ENCODE measurements at regions not wholly inside any gene's neighbourhood (a gene's known extent, or its start where the extent isn't known, plus 50 kb on each side); places are given as distances from the start of the nearest gene placed in this dataset.
A peak's percentile ranks its signal among the peaks of the same experiment; 100 is the strongest.

DNA sequence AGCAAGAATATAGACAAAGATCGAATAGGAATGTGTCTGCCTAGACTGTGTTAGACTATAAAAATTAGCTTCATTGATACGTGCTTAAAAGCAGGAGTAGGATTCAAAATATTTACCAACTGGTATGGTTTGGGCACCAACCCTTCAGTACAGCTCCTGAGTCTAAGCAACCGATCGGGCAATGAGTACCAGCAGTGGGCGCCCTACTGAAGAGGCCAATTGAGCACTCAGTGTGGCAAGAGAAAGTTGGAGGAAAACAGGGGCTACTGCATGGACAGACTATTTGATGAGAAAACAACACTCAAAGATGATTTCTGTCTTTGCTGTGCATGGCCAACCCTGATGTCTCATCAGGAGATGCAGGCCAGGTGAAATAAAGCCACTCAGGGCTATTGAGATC, 176.0 kb upstream of the NWD2 start:
- CTCF ChIA-PET (ENCODE audit: low intra/inter-chr PET ratio) = no interaction called here
- no TSS peak for BruUV-seq (replicated peaks)
- H3K9me3 ChIP-seq (replicated peaks; ENCODE audit: control insufficient read depth, insufficient read depth, low read depth, low read length) = no peaks in the 10 kb centered on the region

DNA sequence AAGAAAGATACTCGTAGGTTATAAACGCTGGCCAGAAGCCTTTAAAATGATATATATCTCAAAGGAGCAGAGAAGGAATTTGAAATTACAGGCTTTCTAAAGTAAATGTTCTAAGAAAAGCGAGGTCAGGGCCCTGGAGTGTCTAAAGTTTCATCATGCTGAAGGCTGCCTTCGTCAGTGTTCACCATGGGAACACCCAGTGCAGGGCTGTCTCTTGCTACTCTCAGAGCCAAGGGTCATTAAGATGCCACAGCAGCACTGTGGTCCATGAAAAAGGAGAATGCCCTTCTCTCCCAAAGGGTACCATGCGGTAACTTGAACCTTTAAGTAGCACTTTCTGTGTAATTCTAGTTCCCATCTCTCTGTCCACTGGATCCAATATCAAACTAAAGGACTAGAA, 174.5 kb upstream of the NWD2 start:
- Histone ChIP-seq H3K4me1 (replicated peaks in 1 of 2; ENCODE audit: control insufficient read depth in 2 of 2, insufficient read depth in 2 of 2, low read length in 2 of 2) (no peaks in the 10 kb centered on the region; a peak in 1 of 5 replicates), H3K27ac (ENCODE audit: extremely low read depth, low read depth, low read length) (no peak overlapping the region), H3K9me3 (replicated peaks; ENCODE audit: control insufficient read depth, insufficient read depth, low read depth, low read length) (no peaks in the 10 kb centered on the region), H3K9ac (ENCODE audit: insufficient read depth in 1 of 2, low read depth in 2 of 2, low read length in 2 of 2) (no peak overlapping the region), H3K9me1 (ENCODE audit: control insufficient read depth, insufficient read depth, low read length) (no peaks in the 10 kb centered on the region), H3K79me2 (ENCODE audit: control insufficient read depth, insufficient read depth, low read length) (no peaks in the 10 kb centered on the region), H2AFZ (ENCODE audit: low read depth, low read length) (no peak overlapping the region), H4K20me1 (replicated peaks; ENCODE audit: control insufficient read depth, insufficient read depth, low read length) (no peaks in the 10 kb centered on the region), H3K4me2 (ENCODE audit: insufficient read depth, low read length) (no peak overlapping the region), H3K4me3 (no peak overlapping the region), H3K36me3 (ENCODE audit: control insufficient read depth, insufficient read depth, low read length) (no peaks in the 10 kb centered on the region), H3K27me3 (ENCODE audit: control insufficient read depth in 2 of 2, insufficient read depth in 2 of 2, low read length in 2 of 2) (no peaks in the 10 kb centered on the region)
- 0% methylated on average over 5 of the region's 5 CpGs for WGBS (ENCODE audit: insufficient coverage, low coverage, missing lambda C conversion rate)
- in situ Hi-C loops (cut with MboI) (no loop called here), intact Hi-C loops (cut with micrococcal nuclease) (no loop called here)
- ChIA-PET CTCF (ENCODE audit: low intra/inter-chr PET ratio) (no interaction called here), POLR2A (no interaction called here)
- no TSS peak for BruUV-seq (replicated peaks)
- FAIRE-seq (no peak), DNase-seq (ENCODE audit: extremely low read depth in 1 of 4, low spot score in 3 of 4) (no peak), ATAC-seq (no peak)
- no peak for TF ChIP-seq ZNF589 (CRISPR knock-in tag; IDR thresholded peaks at IDR 0.05; ENCODE audit: low read depth)
- TF ChIP-seq BDP1 (IDR thresholded peaks at IDR 0.05; ENCODE audit: insufficient read depth, insufficient read length) = no peak
- TF ChIP-seq ASH1L (IDR thresholded peaks at IDR 0.05; ENCODE audit: borderline replicate concordance, low read depth, partially characterized antibody) = no peak
- TF ChIP-seq HMG20A (CRISPR knock-in tag; conservative IDR thresholded peaks at IDR 0.05) = no peak
- no peak for TF ChIP-seq MEIS2 (IDR thresholded peaks at IDR 0.05; ENCODE audit: partially characterized antibody)
- no peak for TF ChIP-seq KLF16 (IDR thresholded peaks at IDR 0.05)
- no peak for TF ChIP-seq PTBP1 (IDR thresholded peaks at IDR 0.05; ENCODE audit: low read depth, low read length)
- no peak for TF ChIP-seq KAT2B (IDR thresholded peaks at IDR 0.05; ENCODE audit: low read depth, low read length)

More for the DNA sequence above, 176.0 kb upstream of the NWD2 start:
- TF ChIP-seq, protein P1, sequence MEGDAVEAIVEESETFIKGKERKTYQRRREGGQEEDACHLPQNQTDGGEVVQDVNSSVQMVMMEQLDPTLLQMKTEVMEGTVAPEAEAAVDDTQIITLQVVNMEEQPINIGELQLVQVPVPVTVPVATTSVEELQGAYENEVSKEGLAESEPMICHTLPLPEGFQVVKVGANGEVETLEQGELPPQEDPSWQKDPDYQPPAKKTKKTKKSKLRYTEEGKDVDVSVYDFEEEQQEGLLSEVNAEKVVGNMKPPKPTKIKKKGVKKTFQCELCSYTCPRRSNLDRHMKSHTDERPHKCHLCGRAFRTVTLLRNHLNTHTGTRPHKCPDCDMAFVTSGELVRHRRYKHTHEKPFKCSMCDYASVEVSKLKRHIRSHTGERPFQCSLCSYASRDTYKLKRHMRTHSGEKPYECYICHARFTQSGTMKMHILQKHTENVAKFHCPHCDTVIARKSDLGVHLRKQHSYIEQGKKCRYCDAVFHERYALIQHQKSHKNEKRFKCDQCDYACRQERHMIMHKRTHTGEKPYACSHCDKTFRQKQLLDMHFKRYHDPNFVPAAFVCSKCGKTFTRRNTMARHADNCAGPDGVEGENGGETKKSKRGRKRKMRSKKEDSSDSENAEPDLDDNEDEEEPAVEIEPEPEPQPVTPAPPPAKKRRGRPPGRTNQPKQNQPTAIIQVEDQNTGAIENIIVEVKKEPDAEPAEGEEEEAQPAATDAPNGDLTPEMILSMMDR (IDR thresholded peaks at IDR 0.05 in 2 of 3, conservative IDR thresholded peaks at IDR 0.05 in 1 of 3; ENCODE audit: insufficient read depth in 2 of 3, low read depth in 1 of 3, low read length in 3 of 3) = peak; percentile 6 to 36 (median 17); a peak in 2 of 6 replicates
- TF ChIP-seq ILF3 (IDR thresholded peaks at IDR 0.05; ENCODE audit: borderline replicate concordance) = no peak
- Histone ChIP-seq H3K27ac (ENCODE audit: extremely low read depth, low read depth, low read length) (no peak overlapping the region), H3K4me2 (ENCODE audit: insufficient read depth, low read length) (no peak overlapping the region), H3K79me2 (ENCODE audit: control insufficient read depth, insufficient read depth, low read length) (no peaks in the 10 kb centered on the region), H3K4me1 (replicated peaks in 1 of 2; ENCODE audit: control insufficient read depth in 2 of 2, insufficient read depth in 2 of 2, low read length in 2 of 2) (no peaks in the 10 kb centered on the region; a peak in 1 of 5 replicates), H4K20me1 (replicated peaks; ENCODE audit: control insufficient read depth, insufficient read depth, low read length) (no peaks in the 10 kb centered on the region), H3K36me3 (ENCODE audit: control insufficient read depth, insufficient read depth, low read length) (no peaks in the 10 kb centered on the region), H3K9me1 (ENCODE audit: control insufficient read depth, insufficient read depth, low read length) (no peaks in the 10 kb centered on the region), H2AFZ (ENCODE audit: low read depth, low read length) (no peak overlapping the region), H3K27me3 (ENCODE audit: control insufficient read depth in 2 of 2, insufficient read depth in 2 of 2, low read length in 2 of 2) (no peaks in the 10 kb centered on the region), H3K9ac (ENCODE audit: insufficient read depth in 1 of 2, low read depth in 2 of 2, low read length in 2 of 2) (no peak overlapping the region), H3K4me3 (no peak overlapping the region)
- DNase-seq (ENCODE audit: extremely low read depth in 1 of 4, low spot score in 3 of 4) = peak in 1 of 4 experiments; percentile 14
- intact Hi-C loops (cut with micrococcal nuclease) (loop anchor here (10.0 kb wide), 1 partner anchor 316 kb away; no protein-coding TSS in a partner anchor), in situ Hi-C loops (cut with MboI) (no loop called here)
- ATAC-seq = no peak
- no peak for FAIRE-seq
- 1% methylated on average over 5 of the region's 5 CpGs for WGBS (ENCODE audit: insufficient coverage, low coverage, missing lambda C conversion rate)
- POLR2A ChIA-PET = no interaction called here
